Keratinocyte (primary cell): ENCODE measurements at regions not wholly inside any gene's neighbourhood (a gene's known extent, or its start where the extent isn't known, plus 50 kb on each side); places are given as distances from the start of the nearest gene placed in this dataset.

Experiments used
- DNase-seq: peaks from one replicate; pipeline ENCODE4 v3.0.0-alpha.2; 2011; ENCODE audit warnings: low read depth, missing footprints, low spot score
- FAIRE-seq: peaks from 2 replicates; lab custom pipeline; 2011; peaks lifted over from hg19 to GRCh38; lab: Jason Lieb, UNC
- H2AFZ ChIP-seq: 2 replicates; pipeline ENCODE4 v1.6.0; 2012; ENCODE audit warnings: low read length, control low read depth, inconsistent platforms; ENCODE audit not compliant: control insufficient read depth
- H3K27ac ChIP-seq: 2 replicates; pipeline ENCODE4 v1.5.1; 2011; ENCODE audit warnings: low read length; ENCODE audit not compliant: control insufficient read depth, insufficient read depth
- H3K27me3 ChIP-seq: 3 replicates; pipeline ENCODE4 v1.6.0; 2011; ENCODE audit warnings: low read length; ENCODE audit not compliant: control insufficient read depth, insufficient read depth; ENCODE audit errors: extremely low read depth
- H3K36me3 ChIP-seq, 2 experiments: 2 replicates in 1 of 2; 3 replicates in 1 of 2; pipeline ENCODE4 v1.5.1; 2011; ENCODE audit warnings: low read length in 2 of 2, mild to moderate bottlenecking in 1 of 2; ENCODE audit not compliant: control insufficient read depth in 2 of 2, insufficient read depth in 2 of 2; ENCODE audit errors: extremely low read depth in 1 of 2
- H3K4me1 ChIP-seq: 3 replicates; pipeline ENCODE4 v1.5.1; 2011; ENCODE audit warnings: low read length; ENCODE audit not compliant: control insufficient read depth, insufficient read depth; ENCODE audit errors: extremely low read depth
- H3K4me2 ChIP-seq: 3 replicates; pipeline ENCODE4 v1.6.0; 2011; ENCODE audit warnings: low read depth, low read length; ENCODE audit not compliant: control insufficient read depth, insufficient read depth; ENCODE audit errors: extremely low read depth
- H3K4me3 ChIP-seq, 3 experiments: fragments of 200-600 bp in 1 of 3; sonication (generic) in 1 of 3; 2 replicates in 2 of 3; 3 replicates in 1 of 3; pipeline ENCODE4 v1.5.1; 2011 to 2016; ENCODE audit warnings: low read length in 3 of 3, mild to moderate bottlenecking in 3 of 3, control low read depth in 2 of 3, inconsistent platforms in 1 of 3, low read depth in 1 of 3, mixed read lengths in 1 of 3, mixed run types in 1 of 3, moderate library complexity in 1 of 3; ENCODE audit not compliant: control insufficient read depth in 2 of 3, insufficient read depth in 2 of 3; ENCODE audit errors: extremely low read depth in 1 of 3
- H3K79me2 ChIP-seq: 2 replicates; pipeline ENCODE4 v1.6.0; 2012; ENCODE audit warnings: low read length; ENCODE audit not compliant: control insufficient read depth, insufficient read depth
- H3K9ac ChIP-seq: 3 replicates; pipeline ENCODE4 v1.6.0; 2011; ENCODE audit warnings: low read length; ENCODE audit not compliant: control insufficient read depth, insufficient read depth; ENCODE audit errors: extremely low read depth
- H3K9me1 ChIP-seq: 3 replicates; pipeline ENCODE4 v1.6.0; 2011; ENCODE audit warnings: low read length; ENCODE audit not compliant: control insufficient read depth, insufficient read depth; ENCODE audit errors: extremely low read depth
- H3K9me3 ChIP-seq: 2 replicates; pipeline ENCODE4 v1.5.1; 2012; ENCODE audit warnings: low read depth, low read length; ENCODE audit not compliant: control insufficient read depth
- H4K20me1 ChIP-seq: 3 replicates; pipeline ENCODE4 v1.6.0; 2011; ENCODE audit warnings: low read length; ENCODE audit not compliant: control insufficient read depth, insufficient read depth; ENCODE audit errors: extremely low read depth
- EZH2 ChIP-seq: IDR thresholded peaks from one replicate; pipeline ENCODE4 v1.6.1; 2012; ENCODE audit warnings: inconsistent platforms, mild to moderate bottlenecking, low read length, moderate library complexity
- dilution Hi-C: fragments of 300-500 bp; cut with MboI; formaldehyde crosslinking; loops from one replicate; pipeline ENCODE4 v1.7.0; 2020; ENCODE audit warnings: low sequenced_read_pairs; ENCODE audit not compliant: extremely low pct_ligation_motif_present
- TF ChIP-seq, protein P1 (sequence below), 3 experiments: IDR thresholded peaks in 1 of 3; conservative IDR thresholded peaks in 1 of 3; optimal IDR thresholded peaks in 1 of 3; 2 replicates in 2 of 3; 3 replicates in 1 of 3; pipeline versions ENCODE3 to v1.5.1; 2011; ENCODE audit warnings: low read length in 3 of 3, mild to moderate bottlenecking in 3 of 3, moderate library complexity in 2 of 3, control low read depth in 1 of 3, inconsistent platforms in 1 of 3; ENCODE audit not compliant: insufficient read depth in 2 of 3; ENCODE audit errors: extremely low read depth in 1 of 3

GRCh38 chr5:102014371-102014770 lies 281.7 kb downstream of the SLCO4C1 start:
- no peak for DNase-seq
- H3K27me3 ChIP-seq = no peaks in the 10 kb centered on the region
- no peaks in the 10 kb centered on the region for H3K36me3 ChIP-seq
- H3K9me3 ChIP-seq = no peaks in the 10 kb centered on the region
- H4K20me1 ChIP-seq = no peaks in the 10 kb centered on the region
- H3K27ac ChIP-seq = no peak overlapping the region
- H3K79me2 ChIP-seq = no peaks in the 10 kb centered on the region
- H3K4me3 ChIP-seq = no peak overlapping the region
- no peaks in the 10 kb centered on the region for H3K4me1 ChIP-seq
- FAIRE-seq = no peak
- dilution Hi-C loops = no loop called here
- no peak for TF ChIP-seq EZH2
- TF ChIP-seq, protein P1, sequence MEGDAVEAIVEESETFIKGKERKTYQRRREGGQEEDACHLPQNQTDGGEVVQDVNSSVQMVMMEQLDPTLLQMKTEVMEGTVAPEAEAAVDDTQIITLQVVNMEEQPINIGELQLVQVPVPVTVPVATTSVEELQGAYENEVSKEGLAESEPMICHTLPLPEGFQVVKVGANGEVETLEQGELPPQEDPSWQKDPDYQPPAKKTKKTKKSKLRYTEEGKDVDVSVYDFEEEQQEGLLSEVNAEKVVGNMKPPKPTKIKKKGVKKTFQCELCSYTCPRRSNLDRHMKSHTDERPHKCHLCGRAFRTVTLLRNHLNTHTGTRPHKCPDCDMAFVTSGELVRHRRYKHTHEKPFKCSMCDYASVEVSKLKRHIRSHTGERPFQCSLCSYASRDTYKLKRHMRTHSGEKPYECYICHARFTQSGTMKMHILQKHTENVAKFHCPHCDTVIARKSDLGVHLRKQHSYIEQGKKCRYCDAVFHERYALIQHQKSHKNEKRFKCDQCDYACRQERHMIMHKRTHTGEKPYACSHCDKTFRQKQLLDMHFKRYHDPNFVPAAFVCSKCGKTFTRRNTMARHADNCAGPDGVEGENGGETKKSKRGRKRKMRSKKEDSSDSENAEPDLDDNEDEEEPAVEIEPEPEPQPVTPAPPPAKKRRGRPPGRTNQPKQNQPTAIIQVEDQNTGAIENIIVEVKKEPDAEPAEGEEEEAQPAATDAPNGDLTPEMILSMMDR (optimal IDR thresholded peaks at IDR 0.05 in 1 of 3, IDR thresholded peaks at IDR 0.05 in 1 of 3, conservative IDR thresholded peaks at IDR 0.05 in 1 of 3; ENCODE audit: extremely low read depth in 1 of 3, insufficient read depth in 2 of 3, low read length in 3 of 3) = no peak
- no peak overlapping the region for H2AFZ ChIP-seq
- H3K9ac ChIP-seq = no peak overlapping the region
- no peaks in the 10 kb centered on the region for H3K9me1 ChIP-seq
- H3K4me2 ChIP-seq = no peak overlapping the region

GRCh38 chr5:102010644-102011043 lies 285.4 kb downstream of the SLCO4C1 start:
- dilution Hi-C loops = no loop called here
- no peaks in the 10 kb centered on the region for H3K9me1 ChIP-seq
- no peaks in the 10 kb centered on the region for H3K36me3 ChIP-seq
- H3K4me1 ChIP-seq = no peaks in the 10 kb centered on the region
- H3K4me3 ChIP-seq = no peak overlapping the region
- no peak for FAIRE-seq
- no peak overlapping the region for H3K9ac ChIP-seq
- H3K4me2 ChIP-seq = no peak overlapping the region
- DNase-seq = no peak
- H2AFZ ChIP-seq = no peak overlapping the region
- no peaks in the 10 kb centered on the region for H3K9me3 ChIP-seq
- no peaks in the 10 kb centered on the region for H3K27me3 ChIP-seq
- no peak overlapping the region for H3K27ac ChIP-seq
- no peaks in the 10 kb centered on the region for H3K79me2 ChIP-seq
- H4K20me1 ChIP-seq = no peaks in the 10 kb centered on the region
- TF ChIP-seq, protein P1 (optimal IDR thresholded peaks at IDR 0.05 in 1 of 3, IDR thresholded peaks at IDR 0.05 in 1 of 3, conservative IDR thresholded peaks at IDR 0.05 in 1 of 3; ENCODE audit: extremely low read depth in 1 of 3, insufficient read depth in 2 of 3, low read length in 3 of 3) = no peak
- TF ChIP-seq EZH2 = no peak
